IPS DF 6.9 (cell line): ENCODE measurements at regions not wholly inside any gene's neighbourhood (a gene's known extent, or its start where the extent isn't known, plus 50 kb on each side); places are given as distances from the start of the nearest gene placed in this dataset.

Source experiments
- DNase-seq: peaks from one replicate; pipeline ENCODE4 v3.0.0-alpha.2; 2013; ENCODE audit warnings: low read depth, low spot score
- H3K27ac ChIP-seq: one replicate; pipeline ENCODE4 v1.5.1; 2013; ENCODE audit warnings: low read length, control low read depth
- H3K27me3 ChIP-seq: 2 replicates; pipeline ENCODE4 v1.6.1; 2013; ENCODE audit warnings: mild to moderate bottlenecking, low read length; ENCODE audit not compliant: control insufficient read depth, insufficient read depth
- H3K36me3 ChIP-seq: 2 replicates; pipeline ENCODE4 v1.6.1; 2013; ENCODE audit warnings: low read length; ENCODE audit not compliant: control insufficient read depth, insufficient read depth
- H3K4me1 ChIP-seq: 2 replicates; pipeline ENCODE4 v1.6.1; 2013; ENCODE audit warnings: low read length; ENCODE audit not compliant: control insufficient read depth, insufficient read depth
- H3K4me3 ChIP-seq: 2 replicates; pipeline ENCODE4 v1.5.1; 2013; ENCODE audit warnings: mild to moderate bottlenecking, low read length
- H3K9me3 ChIP-seq: 2 replicates; pipeline ENCODE4 v1.6.1; 2013; ENCODE audit warnings: low read length, inconsistent platforms; ENCODE audit not compliant: control insufficient read depth, insufficient read depth
- WGBS: extraction: QIAGEN DNeasy Blood & Tissue Kit; methylation state at CpG from one replicate; pipeline ENCODE4 v1.1.7; 2013; ENCODE audit warnings: mixed read lengths, missing lambda C conversion rate; ENCODE audit not compliant: insufficient read length, insufficient coverage; 5-methylcytosine and 5-hydroxymethylcytosine counted together

GRCh38 chrX:39156051-39156450 lies 354.8 kb downstream of the MID1IP1 start:
- H3K27ac ChIP-seq = no peak overlapping the region
- H3K4me3 ChIP-seq = no peak overlapping the region
- no peak for DNase-seq
- no peaks in the 10 kb centered on the region for H3K9me3 ChIP-seq
- no peaks in the 10 kb centered on the region for H3K36me3 ChIP-seq
- no peaks in the 10 kb centered on the region for H3K27me3 ChIP-seq
- no peaks in the 10 kb centered on the region for H3K4me1 ChIP-seq

- no peaks in the 10 kb centered on the region for H3K36me3 ChIP-seq
- no peaks in the 10 kb centered on the region for H3K9me3 ChIP-seq
- DNase-seq = no peak
- no peaks in the 10 kb centered on the region for H3K27me3 ChIP-seq
- H3K4me1 ChIP-seq = no peaks in the 10 kb centered on the region
- H3K27ac ChIP-seq = no peak overlapping the region
- H3K4me3 ChIP-seq = no peak overlapping the region
- WGBS = no CpG with 5 or more reads among the region's 5 CpGs
These were observed 355.7 kb downstream of the MID1IP1 start for GRCh38 chrX:39157006-39157405.

GRCh38 chrX:39157796-39158195 lies 356.5 kb downstream of the MID1IP1 start:
- no peak overlapping the region for H3K4me3 ChIP-seq
- DNase-seq = no peak
- H3K36me3 ChIP-seq = no peaks in the 10 kb centered on the region
- WGBS = no CpG with 5 or more reads among the region's 6 CpGs
- no peaks in the 10 kb centered on the region for H3K27me3 ChIP-seq
- H3K9me3 ChIP-seq = no peaks in the 10 kb centered on the region
- no peaks in the 10 kb centered on the region for H3K4me1 ChIP-seq
- no peak overlapping the region for H3K27ac ChIP-seq

GRCh38 chrX:39158801-39159657 lies 357.8 kb downstream of the MID1IP1 start:
- no CpG with 5 or more reads among the region's 11 CpGs for WGBS
- DNase-seq = no peak

GRCh38 chrX:39159921-39160507 lies 358.8 kb downstream of the MID1IP1 start:
- DNase-seq = no peak
- Histone ChIP-seq H3K27me3 (no peaks in the 10 kb centered on the region; the same call in 1 of the 2 replicates), H3K4me3 (no peak overlapping the region), H3K27ac (no peak overlapping the region), H3K4me1 (no peaks in the 10 kb centered on the region), H3K36me3 (no peaks in the 10 kb centered on the region), H3K9me3 (no peaks in the 10 kb centered on the region)
- no CpG with 5 or more reads among the region's 4 CpGs for WGBS

More at GRCh38 chrX:39158801-39159657, 357.8 kb downstream of the MID1IP1 start:
- H3K4me3 ChIP-seq = no peak overlapping the region
- no peaks in the 10 kb centered on the region; the same call in 1 of the 2 replicates for H3K27me3 ChIP-seq
- no peaks in the 10 kb centered on the region for H3K9me3 ChIP-seq
- no peak overlapping the region for H3K27ac ChIP-seq
- H3K4me1 ChIP-seq = no peaks in the 10 kb centered on the region
- H3K36me3 ChIP-seq = no peaks in the 10 kb centered on the region

- H3K4me3 ChIP-seq = no peak overlapping the region
- no CpG with 5 or more reads among the region's 3 CpGs for WGBS
- H3K4me1 ChIP-seq = no peaks in the 10 kb centered on the region
These were observed 360.5 kb downstream of the MID1IP1 start for GRCh38 chrX:39161611-39162255.

GRCh38 chrX:39162322-39162735 lies 361.1 kb downstream of the MID1IP1 start:
- no CpG with 5 or more reads among the region's 29 CpGs for WGBS
- Histone ChIP-seq H3K27ac (no peak overlapping the region), H3K4me1 (no peaks in the 10 kb centered on the region), H3K4me3 (peak overlapping the region; percentile 7; the same call in 1 of the 2 replicates), H3K9me3 (no peaks in the 10 kb centered on the region), H3K27me3 (no peaks in the 10 kb centered on the region; the same call in 1 of the 2 replicates), H3K36me3 (no peaks in the 10 kb centered on the region)
- no peak for DNase-seq

More at GRCh38 chrX:39161611-39162255, 360.5 kb downstream of the MID1IP1 start:
- DNase-seq = no peak
- no peaks in the 10 kb centered on the region; the same call in 1 of the 2 replicates for H3K27me3 ChIP-seq
- no peaks in the 10 kb centered on the region for H3K36me3 ChIP-seq
- no peaks in the 10 kb centered on the region for H3K9me3 ChIP-seq
- no peak overlapping the region for H3K27ac ChIP-seq

- no peak overlapping the region for H3K27ac ChIP-seq
- no peaks in the 10 kb centered on the region for H3K36me3 ChIP-seq
- H3K27me3 ChIP-seq = no peaks in the 10 kb centered on the region; the same call in 1 of the 2 replicates
- WGBS = no CpG with 5 or more reads among the region's 3 CpGs
- no peak for DNase-seq
- H3K4me1 ChIP-seq = no peaks in the 10 kb centered on the region
- no peaks in the 10 kb centered on the region for H3K9me3 ChIP-seq
- no peak overlapping the region for H3K4me3 ChIP-seq
These were observed 362.4 kb downstream of the MID1IP1 start for GRCh38 chrX:39163581-39164126.

- no peak overlapping the region for H3K4me3 ChIP-seq
- H3K27me3 ChIP-seq = no peaks in the 10 kb centered on the region; the same call in 1 of the 2 replicates
- DNase-seq = no peak
- H3K27ac ChIP-seq = no peak overlapping the region
- no peaks in the 10 kb centered on the region for H3K4me1 ChIP-seq
- WGBS = no CpG with 5 or more reads among the region's 3 CpGs
- no peaks in the 10 kb centered on the region for H3K36me3 ChIP-seq
- no peaks in the 10 kb centered on the region for H3K9me3 ChIP-seq
These were observed 363.0 kb downstream of the MID1IP1 start for GRCh38 chrX:39164212-39164611.

GRCh38 chrX:39165185-39165584 lies 363.9 kb downstream of the MID1IP1 start:
- no peak overlapping the region for H3K27ac ChIP-seq
- H3K4me1 ChIP-seq = no peaks in the 10 kb centered on the region
- no peak for DNase-seq
- WGBS = no CpG with 5 or more reads among the region's 1 CpG
- H3K36me3 ChIP-seq = no peaks in the 10 kb centered on the region
- no peaks in the 10 kb centered on the region for H3K9me3 ChIP-seq
- H3K4me3 ChIP-seq = no peak overlapping the region
- H3K27me3 ChIP-seq = no peaks in the 10 kb centered on the region; the same call in 1 of the 2 replicates
